HG02973 (cell line): ENCODE measurements at regions not wholly inside any gene's neighbourhood (a gene's known extent, or its start where the extent isn't known, plus 50 kb on each side); places are given as distances from the start of the nearest gene placed in this dataset.

Experiments used
- ATAC-seq: cut with Tn5 transposase; IDR thresholded peaks from one replicate; pipeline ENCODE4 v1.9.1; 2021; ENCODE audit warnings: moderate library complexity; ENCODE audit not compliant: unreplicated experiment

- ATAC-seq = no peak
Measured at GRCh38 chr2:145049475-145049874, 529.6 kb upstream of the ZEB2 start.

DNA sequence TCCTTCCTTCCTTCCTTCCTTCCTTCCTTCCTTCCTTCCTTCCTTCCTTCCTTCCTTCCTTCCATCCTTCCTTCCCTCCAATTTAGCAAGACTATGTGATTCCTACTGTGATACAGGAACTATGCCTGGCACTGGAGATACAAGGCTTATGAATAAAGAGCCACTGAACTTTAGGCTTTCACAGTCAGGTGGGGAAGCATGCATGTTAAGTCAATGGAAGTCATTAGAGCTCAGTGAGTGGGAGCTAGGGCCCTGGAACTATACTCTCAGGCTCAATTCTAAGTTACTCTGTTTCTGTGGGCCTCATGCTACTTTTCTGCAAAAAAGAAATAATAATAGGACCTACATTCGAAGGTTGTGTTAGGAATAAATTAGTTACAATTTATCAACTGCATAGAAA, 527.6 kb upstream of the ZEB2 start:
- no peak for ATAC-seq

DNA sequence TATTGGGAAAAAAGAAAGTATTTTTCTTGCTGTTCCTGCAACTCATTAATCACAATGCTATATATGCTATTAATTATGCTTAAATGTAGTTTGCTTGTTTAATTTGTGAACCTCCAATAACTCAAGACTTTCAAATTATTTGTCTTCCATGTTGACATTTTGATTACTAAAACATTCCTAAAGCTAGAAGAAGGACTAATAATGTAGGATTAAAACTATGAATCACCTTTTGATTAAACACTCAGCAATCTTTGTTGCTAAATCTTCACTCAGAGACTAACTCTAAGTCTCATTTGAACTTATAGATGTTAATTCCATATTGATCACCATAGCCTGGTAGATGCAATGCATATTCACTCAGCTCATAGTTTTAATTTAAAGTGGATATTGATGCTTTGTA, 524.6 kb upstream of the ZEB2 start:
- no peak for ATAC-seq

DNA sequence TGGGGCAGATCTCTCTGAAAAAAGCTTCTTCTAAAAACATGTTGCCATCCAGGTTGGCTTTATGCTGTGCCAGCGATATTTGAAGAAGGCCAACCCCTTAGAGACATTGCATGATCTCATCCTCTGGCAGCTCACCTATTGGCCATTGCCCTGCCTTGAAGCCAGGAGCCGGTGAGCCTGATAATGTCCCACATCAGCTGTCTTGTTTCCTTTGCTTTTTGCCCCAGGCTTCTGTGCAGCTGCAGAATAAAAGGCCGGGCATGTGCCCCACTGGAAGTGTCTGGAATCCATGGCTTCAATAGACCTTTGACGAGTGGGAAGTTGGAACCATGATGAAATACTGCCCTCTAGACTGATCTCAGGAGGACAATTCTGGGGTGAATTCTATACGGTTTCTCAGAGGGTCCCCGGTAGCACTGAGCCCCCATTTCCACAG, 523.5 kb upstream of the ZEB2 start:
- ATAC-seq = no peak

GRCh38 chr2:145041706-145042105, 521.8 kb upstream of the ZEB2 start:
- ATAC-seq = no peak

DNA sequence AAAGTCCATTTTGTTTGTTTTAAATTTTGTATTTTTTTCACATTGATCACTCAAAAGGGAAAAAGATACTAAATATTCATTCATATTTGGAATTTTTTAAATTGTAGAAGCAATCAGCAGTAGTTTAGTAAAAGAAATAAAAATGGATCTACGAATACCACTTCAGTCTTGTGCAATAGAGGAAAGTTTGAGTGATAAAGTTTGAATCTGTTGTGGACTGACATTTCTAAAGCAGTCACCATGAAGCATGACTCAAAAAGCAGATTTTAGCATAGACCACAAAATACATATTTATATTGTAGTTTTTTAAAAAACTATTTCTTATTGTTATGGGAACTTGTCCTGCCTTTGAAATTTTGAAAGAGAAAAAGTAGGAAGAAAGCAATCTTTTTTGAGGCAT, 520.5 kb upstream of the ZEB2 start:
- ATAC-seq = no peak

GRCh38 chr2:145038041-145038525, 518.2 kb upstream of the ZEB2 start:
- no peak for ATAC-seq

DNA sequence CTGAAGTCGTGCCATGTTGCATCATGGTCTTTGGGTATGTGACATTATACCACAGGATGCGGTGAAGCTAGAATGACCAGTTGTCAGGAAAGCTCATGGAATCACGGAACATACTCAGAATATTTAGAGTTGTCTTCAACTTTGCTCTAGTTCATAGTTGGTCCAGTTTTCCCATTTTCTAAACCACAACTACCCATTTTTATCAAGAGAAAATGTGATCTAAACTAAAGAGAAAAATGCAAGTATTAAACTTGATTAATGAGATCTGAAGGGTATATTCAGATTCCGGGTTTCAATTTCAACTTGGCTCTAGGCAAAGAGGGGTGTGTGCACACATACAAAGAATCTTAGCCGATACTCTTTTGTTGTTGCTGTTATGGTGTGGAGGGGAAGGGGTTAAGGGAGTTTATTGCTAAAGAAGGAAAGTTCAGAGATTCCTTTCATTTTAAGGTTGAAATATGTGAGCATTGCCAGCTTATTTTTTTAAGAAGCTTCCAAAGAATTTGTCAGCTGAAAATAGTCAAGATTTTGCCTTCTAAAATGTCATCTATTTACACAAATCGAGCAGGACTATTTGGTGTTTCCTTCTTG, 516.6 kb upstream of the ZEB2 start:
- ATAC-seq = no peak

DNA sequence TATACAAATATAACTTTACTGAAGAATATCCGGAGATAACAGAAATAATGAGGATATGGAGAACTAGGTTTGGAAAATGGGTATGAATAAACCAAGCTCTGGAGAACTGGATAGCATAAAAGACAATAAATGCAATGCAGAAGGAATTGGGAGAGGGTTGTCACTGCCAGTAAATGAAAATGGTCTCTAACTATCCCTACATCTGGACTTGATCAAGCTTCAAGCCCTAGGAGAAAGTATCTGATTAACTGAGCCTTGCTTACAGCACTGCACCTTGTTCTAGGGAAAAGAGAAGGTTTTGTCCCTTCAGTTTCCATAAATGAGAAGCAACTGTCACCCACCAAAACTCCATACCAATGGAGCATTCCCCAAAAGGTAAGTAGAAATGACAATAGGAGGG, 514.6 kb upstream of the ZEB2 start:
- no peak for ATAC-seq

- no peak for ATAC-seq
Measured at GRCh38 chr2:145033438-145033837, 513.5 kb upstream of the ZEB2 start.

GRCh38 chr2:145032791-145033190, 512.9 kb upstream of the ZEB2 start:
- no peak for ATAC-seq

GRCh38 chr2:145029873-145030272, 510.0 kb upstream of the ZEB2 start:
- ATAC-seq = no peak

GRCh38 chr2:145029081-145029480, 509.2 kb upstream of the ZEB2 start:
- ATAC-seq = no peak

GRCh38 chr2:145028101-145028920, 508.4 kb upstream of the ZEB2 start:
- ATAC-seq = no peak

DNA sequence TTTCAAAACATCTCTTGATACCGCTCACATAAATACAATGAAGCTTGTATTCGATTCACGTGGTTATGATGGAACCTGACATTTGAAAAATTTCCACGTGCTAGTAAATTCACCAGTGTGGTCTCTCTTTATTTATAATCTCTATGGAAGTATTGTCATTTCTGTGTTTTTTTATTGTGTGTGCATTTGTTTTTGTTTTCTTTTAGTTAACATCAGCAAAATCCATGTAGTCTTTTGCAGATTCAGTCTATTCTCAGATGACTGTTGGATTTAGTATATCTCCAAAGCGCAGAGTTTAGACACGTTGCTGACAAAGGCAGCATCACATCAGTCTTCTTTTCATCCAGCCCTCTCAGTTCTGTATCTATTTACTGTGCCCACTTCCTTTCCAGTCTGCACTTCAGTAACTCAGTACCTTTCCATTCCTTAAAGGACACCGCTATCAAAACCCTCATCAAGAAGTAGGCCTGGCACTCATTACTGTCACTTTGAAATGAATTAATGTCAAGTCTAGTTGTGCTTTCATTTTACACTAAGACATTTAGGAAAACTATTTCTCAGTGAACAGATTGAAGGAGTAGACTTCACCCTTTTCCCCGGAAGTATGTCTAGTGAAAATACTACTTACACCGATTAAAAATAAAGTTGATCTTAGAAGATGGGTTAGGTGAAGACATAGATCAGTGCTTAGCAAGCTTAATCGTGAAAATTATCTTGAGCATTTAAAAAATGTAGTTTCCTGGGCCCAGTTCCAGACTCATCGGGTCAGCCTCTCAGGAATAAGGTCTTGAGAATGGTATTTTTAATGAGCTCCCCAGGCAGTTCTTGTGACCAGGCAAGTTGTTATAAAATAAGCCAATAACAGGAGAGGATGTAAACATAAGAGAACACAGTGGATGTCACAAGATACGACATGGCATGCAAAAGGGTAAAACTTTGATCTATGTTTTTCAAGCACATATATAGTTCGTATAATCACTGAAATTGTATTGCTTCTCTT, 506.8 kb upstream of the ZEB2 start:
- no peak for ATAC-seq

- no peak for ATAC-seq
Measured at GRCh38 chr2:145025382-145025781, 505.5 kb upstream of the ZEB2 start.

DNA sequence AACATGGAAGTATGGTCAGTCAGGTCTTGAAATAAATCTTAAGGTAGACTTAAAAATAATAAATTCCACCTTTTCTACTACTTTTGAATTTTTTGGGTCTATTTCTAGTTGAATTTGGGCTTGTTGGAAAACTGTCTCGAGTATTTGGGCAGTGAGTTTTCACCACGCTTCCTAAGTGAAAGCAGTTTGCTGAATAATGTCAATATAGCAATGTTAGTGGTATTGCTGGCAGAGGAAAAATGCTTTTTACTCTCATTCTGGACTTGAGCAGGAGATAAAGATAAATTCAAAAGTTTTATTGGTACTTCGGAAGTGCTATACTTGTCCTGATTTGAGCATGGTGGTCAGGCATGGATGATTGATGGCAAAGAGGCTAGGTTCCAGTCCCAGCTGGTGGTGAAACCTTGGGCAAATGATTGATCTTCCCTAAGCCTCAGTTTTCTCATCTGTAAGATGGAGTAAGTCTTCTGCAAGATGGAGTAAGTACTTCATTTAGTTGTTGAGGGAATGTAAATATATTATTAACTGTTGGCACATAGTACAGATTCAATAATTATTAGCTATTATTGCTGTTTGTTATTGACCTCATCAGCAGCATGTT, 503.5 kb upstream of the ZEB2 start:
- ATAC-seq = no peak

- no peak for ATAC-seq
Measured at GRCh38 chr2:145022666-145023333, 502.9 kb upstream of the ZEB2 start.

GRCh38 chr2:145021962-145022665, 502.2 kb upstream of the ZEB2 start:
- no peak for ATAC-seq

- no peak for ATAC-seq
Measured at GRCh38 chr2:145020694-145021093, 500.8 kb upstream of the ZEB2 start.
